Right lobe of liver (tissue), 4 donors: ENCODE measurements at regions not wholly inside any gene's neighbourhood (a gene's known extent, or its start where the extent isn't known, plus 50 kb on each side); places are given as distances from the start of the nearest gene placed in this dataset.
"Not testable (repeated sequence)": the region's sequence is repeated elsewhere in the genome, so short reads cannot be mapped to it uniquely, and the experiment has no call there.

Source experiments
- POLR2A ChIP-seq: fragments of 450-650 bp; IDR thresholded peaks from one replicate; pipeline ENCODE4 v1.6.1; 2017; ENCODE audit warnings: antibody characterized with exemption, mild to moderate bottlenecking
- TF ChIP-seq, protein P1 (sequence below), 4 donors: fragments of 200-600 bp in 3 of 4; fragments of 450-650 bp in 1 of 4; IDR thresholded peaks; one replicate each; pipeline versions ENCODE4 v1.5.1 to v1.8.0; 2016 to 2022; ENCODE audit warnings: antibody characterized with exemption in 4 of 4, mild to moderate bottlenecking in 2 of 4
- donor health status: DM: no; HTN: no; CAD: no.
- donor health status: DM: no; HTN: no; CAD: no.
- donor health status: DM: no; HTN: yes; CAD: no.

DNA sequence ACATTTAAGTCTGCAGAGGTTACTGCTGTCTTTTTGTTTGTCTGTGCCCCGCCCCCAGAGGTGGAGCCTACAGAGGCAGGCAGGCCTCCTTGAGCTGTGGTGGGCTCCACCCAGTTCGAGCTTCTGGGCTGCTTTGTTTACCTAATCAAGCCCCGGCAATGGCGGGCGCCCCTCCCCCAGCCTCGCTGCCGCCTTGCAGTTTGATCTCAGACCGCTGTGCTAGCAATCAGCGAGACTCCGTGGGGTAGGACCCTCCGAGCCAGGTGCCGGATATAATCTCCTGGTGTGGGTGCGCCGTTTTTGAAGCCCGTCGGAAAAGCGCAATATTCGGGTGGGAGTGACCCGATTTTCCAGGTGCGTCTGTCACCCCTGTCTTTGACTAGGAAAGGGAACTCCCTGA is 102.4 kb upstream of the GMNC start:
- TF ChIP-seq, protein P1, sequence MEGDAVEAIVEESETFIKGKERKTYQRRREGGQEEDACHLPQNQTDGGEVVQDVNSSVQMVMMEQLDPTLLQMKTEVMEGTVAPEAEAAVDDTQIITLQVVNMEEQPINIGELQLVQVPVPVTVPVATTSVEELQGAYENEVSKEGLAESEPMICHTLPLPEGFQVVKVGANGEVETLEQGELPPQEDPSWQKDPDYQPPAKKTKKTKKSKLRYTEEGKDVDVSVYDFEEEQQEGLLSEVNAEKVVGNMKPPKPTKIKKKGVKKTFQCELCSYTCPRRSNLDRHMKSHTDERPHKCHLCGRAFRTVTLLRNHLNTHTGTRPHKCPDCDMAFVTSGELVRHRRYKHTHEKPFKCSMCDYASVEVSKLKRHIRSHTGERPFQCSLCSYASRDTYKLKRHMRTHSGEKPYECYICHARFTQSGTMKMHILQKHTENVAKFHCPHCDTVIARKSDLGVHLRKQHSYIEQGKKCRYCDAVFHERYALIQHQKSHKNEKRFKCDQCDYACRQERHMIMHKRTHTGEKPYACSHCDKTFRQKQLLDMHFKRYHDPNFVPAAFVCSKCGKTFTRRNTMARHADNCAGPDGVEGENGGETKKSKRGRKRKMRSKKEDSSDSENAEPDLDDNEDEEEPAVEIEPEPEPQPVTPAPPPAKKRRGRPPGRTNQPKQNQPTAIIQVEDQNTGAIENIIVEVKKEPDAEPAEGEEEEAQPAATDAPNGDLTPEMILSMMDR (IDR thresholded peaks at IDR 0.05): not testable (repeated sequence)
- not testable (repeated sequence) for TF ChIP-seq POLR2A
